OCI-M2 (cell line): ENCODE measurements at regions not wholly inside any gene's neighbourhood (a gene's known extent, or its start where the extent isn't known, plus 50 kb on each side); places are given as distances from the start of the nearest gene placed in this dataset.
A peak's percentile ranks its signal among the peaks of the same experiment; 100 is the strongest.

ENCODE experiments used
- DNase-seq: peaks from one replicate; lab custom pipeline; 2025; ENCODE audit not compliant: unreplicated experiment; lab: John Stamatoyannopoulos, UW

- DNase-seq: no peak
Observed at GRCh38 chr12:60119327-60119726, 523.5 kb downstream of the SLC16A7 start.

GRCh38 chr12:60120199-60120598 lies 524.4 kb downstream of the SLC16A7 start:
- no peak for DNase-seq

GRCh38 chr12:60123557-60123956 lies 527.7 kb downstream of the SLC16A7 start:
- no peak for DNase-seq

- no peak for DNase-seq
Observed at GRCh38 chr12:60137513-60137912, 541.7 kb downstream of the SLC16A7 start.

GRCh38 chr12:60138526-60138925 lies 542.7 kb downstream of the SLC16A7 start:
- DNase-seq: no peak

GRCh38 chr12:60144395-60144794 lies 548.6 kb downstream of the SLC16A7 start:
- peak; percentile 36 for DNase-seq

GRCh38 chr12:60148109-60148508 lies 552.3 kb downstream of the SLC16A7 start:
- DNase-seq: no peak

GRCh38 chr12:60148831-60149230 lies 553.0 kb downstream of the SLC16A7 start:
- DNase-seq: no peak

GRCh38 chr12:60152756-60153155 lies 556.9 kb downstream of the SLC16A7 start:
- no peak for DNase-seq

- DNase-seq: no peak
Observed at GRCh38 chr12:60159761-60160160, 563.9 kb downstream of the SLC16A7 start.

- DNase-seq: no peak
Observed at GRCh38 chr12:60162988-60163720, 567.3 kb downstream of the SLC16A7 start.

- DNase-seq: no peak
Observed at GRCh38 chr12:60165781-60166180, 570.0 kb downstream of the SLC16A7 start.

- DNase-seq: no peak
Observed at GRCh38 chr12:60168441-60168840, 572.6 kb downstream of the SLC16A7 start.

- DNase-seq: no peak
Observed at GRCh38 chr12:60169904-60170303, 574.1 kb downstream of the SLC16A7 start.

GRCh38 chr12:60172266-60173211 lies 576.7 kb downstream of the SLC16A7 start:
- no peak for DNase-seq

GRCh38 chr12:60173224-60174170 lies 577.7 kb downstream of the SLC16A7 start:
- DNase-seq: no peak

GRCh38 chr12:60174476-60174875 lies 578.6 kb downstream of the SLC16A7 start:
- DNase-seq: no peak

- DNase-seq: no peak
Observed at GRCh38 chr12:60174941-60175340, 579.1 kb downstream of the SLC16A7 start.

GRCh38 chr12:60176891-60177290 lies 581.1 kb downstream of the SLC16A7 start:
- no peak for DNase-seq

GRCh38 chr12:60180298-60180697 lies 584.5 kb downstream of the SLC16A7 start:
- no peak for DNase-seq

- no peak for DNase-seq
Observed at GRCh38 chr12:60182354-60182753, 586.5 kb downstream of the SLC16A7 start.
